ENCODE measurements at regions not wholly inside any gene's neighbourhood (a gene's known extent, or its start where the extent isn't known, plus 50 kb on each side); places are given as distances from the start of the nearest gene placed in this dataset.
"Not testable (repeated sequence)": the region's sequence is repeated elsewhere in the genome, so short reads cannot be mapped to it uniquely, and the experiment has no call there.

GRCh38 chr9:7467186-7467585 lies 332.4 kb downstream of the DMAC1 start:
- no peak for DNase-seq (ENCODE audit: low spot score)

GRCh38 chr9:7461791-7462190 lies 337.8 kb downstream of the DMAC1 start:
- DNase-seq (ENCODE audit: low spot score): no peak

- DNase-seq (ENCODE audit: low spot score): no peak
Observed at GRCh38 chr9:7456793-7457530, 342.6 kb downstream of the DMAC1 start.

- no peak for DNase-seq (ENCODE audit: low spot score)
Observed at GRCh38 chr9:7456377-7456776, 343.2 kb downstream of the DMAC1 start.

GRCh38 chr9:7454624-7455023 lies 345.0 kb downstream of the DMAC1 start:
- no peak for DNase-seq (ENCODE audit: low spot score)

GRCh38 chr9:7452378-7452777 lies 347.2 kb downstream of the DMAC1 start:
- DNase-seq (ENCODE audit: low spot score): no peak

- DNase-seq (ENCODE audit: low spot score): no peak
Observed at GRCh38 chr9:7451062-7451461, 348.5 kb downstream of the DMAC1 start.

- no peak for DNase-seq (ENCODE audit: low spot score)
Observed at GRCh38 chr9:7443541-7443940, 356.0 kb downstream of the DMAC1 start.

GRCh38 chr9:7439355-7439995 lies 360.1 kb downstream of the DMAC1 start:
- DNase-seq (ENCODE audit: low spot score): no peak

GRCh38 chr9:7436754-7437153 lies 362.8 kb downstream of the DMAC1 start:
- DNase-seq (ENCODE audit: low spot score): no peak

GRCh38 chr9:7433508-7434292 lies 365.9 kb downstream of the DMAC1 start:
- no peak for DNase-seq (ENCODE audit: low spot score)

GRCh38 chr9:7432989-7433388 lies 366.6 kb downstream of the DMAC1 start:
- no peak for DNase-seq (ENCODE audit: low spot score)

GRCh38 chr9:7417397-7417796 lies 382.2 kb downstream of the DMAC1 start:
- not testable (repeated sequence) for DNase-seq (ENCODE audit: low spot score)

- no peak for DNase-seq (ENCODE audit: low spot score)
Observed at GRCh38 chr9:7415836-7416235, 383.7 kb downstream of the DMAC1 start.

- DNase-seq (ENCODE audit: low spot score): no peak
Observed at GRCh38 chr9:7408845-7409244, 390.7 kb downstream of the DMAC1 start.

- DNase-seq (ENCODE audit: low spot score): no peak
Observed at GRCh38 chr9:7407246-7407645, 392.3 kb downstream of the DMAC1 start.

GRCh38 chr9:7405924-7406604 lies 393.5 kb downstream of the DMAC1 start:
- no peak for DNase-seq (ENCODE audit: low spot score)

GRCh38 chr9:7403839-7404487 lies 395.6 kb downstream of the DMAC1 start:
- DNase-seq (ENCODE audit: low spot score): no peak

GRCh38 chr9:7403028-7403389 lies 396.6 kb downstream of the DMAC1 start:
- no peak for DNase-seq (ENCODE audit: low spot score)

GRCh38 chr9:7402334-7403027 lies 397.1 kb downstream of the DMAC1 start:
- no peak for DNase-seq (ENCODE audit: low spot score)

- DNase-seq (ENCODE audit: low spot score): no peak
Observed at GRCh38 chr9:7401116-7401515, 398.5 kb downstream of the DMAC1 start.

Data from D341Med (cell line).